K562 (cell line): ENCODE measurements at regions not wholly inside any gene's neighbourhood (a gene's known extent, or its start where the extent isn't known, plus 50 kb on each side); places are given as distances from the start of the nearest gene placed in this dataset.

Experiments used
- ATAC-seq: fragments of 200-7000 bp; cut with Tn5 transposase; 3 replicates; pipeline ENCODE4 v1.9.1; 2020; ENCODE audit warnings: moderate library complexity
- BruUV-seq: library from RNA; stranded (reverse); fragments of 400-500 nt; replicated peaks from 2 replicates; lab custom pipeline; 2021; lab: Mats Ljungman, UMichigan
- CTCF ChIA-PET: fragments of 300-600 bp; formaldehyde crosslinking; extraction: SDS; loops from one replicate; lab custom pipeline; 2021; ENCODE audit warnings: low intra/inter-chr PET ratio; lab: Yijun Ruan, JAX
- POLR2A ChIA-PET: fragments of 300-600, 350-650 bp; sonication (Branson Sonifier 250); formaldehyde crosslinking; extraction: SDS; loops from one replicate; lab custom pipeline; 2021; ENCODE audit warnings: antibody characterized with exemption, inconsistent platforms; lab: Yijun Ruan, JAX
- DNase-seq, 4 experiments: peaks; one replicate each; pipeline versions ENCODE4 v3.0.0 to v3.0.0-alpha.2; 2011 to 2018; ENCODE audit warnings: low spot score in 3 of 4, mixed read lengths in 3 of 4; ENCODE audit errors: extremely low read depth in 1 of 4
- FAIRE-seq: peaks from 2 replicates; lab custom pipeline; 2011; peaks lifted over from hg19 to GRCh38; lab: Jason Lieb, UNC
- H2AFZ ChIP-seq: 2 replicates; pipeline ENCODE4 v1.6.0; 2011; ENCODE audit warnings: low read depth, low read length, control low read depth, inconsistent platforms
- H3K27ac ChIP-seq: fragments of 200-600 bp; 3 replicates; pipeline ENCODE4 v1.8.0; 2011; ENCODE audit warnings: low read depth, mild to moderate bottlenecking, control low read depth, inconsistent platforms, low read length, moderate library complexity, mixed read lengths; ENCODE audit errors: extremely low read depth
- H3K27me3 ChIP-seq, 2 experiments: fragments of 300-600 bp in 1 of 2; 2 replicates in 1 of 2; 3 replicates in 1 of 2; pipeline versions ENCODE4 v1.6.0 to v1.8.0; 2011; ENCODE audit warnings: inconsistent platforms in 2 of 2, low read length in 2 of 2, mild to moderate bottlenecking in 1 of 2, mixed read lengths in 1 of 2, moderate library complexity in 1 of 2; ENCODE audit not compliant: control insufficient read depth in 2 of 2, insufficient read depth in 2 of 2
- H3K36me3 ChIP-seq: fragments of 300-600 bp; 3 replicates; pipeline ENCODE4 v1.8.0; 2011; ENCODE audit warnings: mild to moderate bottlenecking, low read length, inconsistent platforms; ENCODE audit not compliant: control insufficient read depth, insufficient read depth
- H3K4me1 ChIP-seq, 2 experiments: fragments of 200-600 bp in 1 of 2; replicated peaks in 1 of 2; 2 replicates in 1 of 2; 3 replicates in 1 of 2; pipeline versions ENCODE4 v1.5.1 to v1.8.0; 2011; ENCODE audit warnings: inconsistent platforms in 2 of 2, low read length in 2 of 2, mild to moderate bottlenecking in 1 of 2, mixed read lengths in 1 of 2, moderate library complexity in 1 of 2; ENCODE audit not compliant: control insufficient read depth in 2 of 2, insufficient read depth in 2 of 2
- H3K4me2 ChIP-seq: 2 replicates; pipeline ENCODE4 v1.6.1; 2011; ENCODE audit warnings: low read length, control low read depth, inconsistent platforms, mixed read lengths; ENCODE audit not compliant: insufficient read depth
- H3K4me3 ChIP-seq: fragments of 200-600 bp; sonication (generic), shearing (Covaris generic); 2 replicates; pipeline ENCODE4 v1.5.1; 2016; ENCODE audit warnings: control low read depth, inconsistent platforms
- H3K79me2 ChIP-seq: fragments of 200-600 bp; 3 replicates; pipeline ENCODE4 v1.8.0; 2011; ENCODE audit warnings: low read length, inconsistent platforms; ENCODE audit not compliant: control insufficient read depth, insufficient read depth
- H3K9ac ChIP-seq, 2 experiments: 2 replicates each; pipeline versions ENCODE4 v1.6.0 to v1.6.1; 2011; ENCODE audit warnings: low read depth in 2 of 2, low read length in 2 of 2, control low read depth in 1 of 2, inconsistent platforms in 1 of 2, mild to moderate bottlenecking in 1 of 2, mixed read lengths in 1 of 2; ENCODE audit not compliant: insufficient read depth in 1 of 2
- H3K9me1 ChIP-seq: one replicate; pipeline ENCODE4 v1.6.0; 2011; ENCODE audit warnings: inconsistent platforms, mild to moderate bottlenecking, low read length, moderate library complexity; ENCODE audit not compliant: control insufficient read depth, insufficient read depth
- H3K9me3 ChIP-seq: replicated peaks from 2 replicates; pipeline ENCODE4 v1.5.1; 2011; ENCODE audit warnings: low read depth, low read length, inconsistent platforms; ENCODE audit not compliant: control insufficient read depth, insufficient read depth
- H4K20me1 ChIP-seq: replicated peaks from 2 replicates; pipeline ENCODE4 v1.6.1; 2011; ENCODE audit warnings: low read length, inconsistent platforms, mixed read lengths; ENCODE audit not compliant: control insufficient read depth, insufficient read depth
- ATF7 ChIP-seq: fragments of 450-650 bp; IDR thresholded peaks from 2 replicates; pipeline ENCODE4 v1.7.1; 2014; ENCODE audit warnings: mild to moderate bottlenecking, moderate library complexity
- EZH2 ChIP-seq: IDR thresholded peaks from 2 replicates; pipeline ENCODE4 v1.6.1; 2012; ENCODE audit warnings: low read depth, mild to moderate bottlenecking, inconsistent platforms, low read length, borderline replicate concordance
- FIP1L1 ChIP-seq: fragments of 200-400 bp; formaldehyde crosslinking; IDR thresholded peaks from 2 replicates; pipeline ENCODE4 v1.6.1; 2018; ENCODE audit warnings: mild to moderate bottlenecking, low read depth, low read length; ENCODE audit not compliant: poor library complexity, severe bottlenecking
- FOXA3 ChIP-seq, 2 experiments: fragments of 450-650 bp in 1 of 2; sonication (generic) in 1 of 2; formaldehyde crosslinking; IDR thresholded peaks in 1 of 2; conservative IDR thresholded peaks in 1 of 2; 2 replicates each; pipeline versions ENCODE4 v1.4.0 to v1.8.0; 2020 to 2022; ENCODE audit warnings: mild to moderate bottlenecking in 2 of 2, missing genetic modification reagents in 1 of 2
- FUS ChIP-seq: fragments of 200-400 bp; formaldehyde crosslinking; optimal IDR thresholded peaks from 2 replicates; pipeline ENCODE3; 2017; ENCODE audit warnings: low read depth, low read length
- KAT2B ChIP-seq: IDR thresholded peaks from one replicate; pipeline ENCODE4 v1.6.1; 2012; ENCODE audit warnings: low read depth, mild to moderate bottlenecking, control low read depth, inconsistent platforms, low read length, moderate library complexity
- LEF1 ChIP-seq: fragments of 450-650 bp; IDR thresholded peaks from 2 replicates; pipeline ENCODE4 v1.6.1; 2016; ENCODE audit warnings: mild to moderate bottlenecking
- MEF2A ChIP-seq: IDR thresholded peaks from 2 replicates; pipeline ENCODE4 v1.6.1; 2011; ENCODE audit warnings: low read depth, mild to moderate bottlenecking, low read length, moderate library complexity; ENCODE audit not compliant: control insufficient read depth
- NEUROD1 ChIP-seq: fragments of 150-350 bp; IDR thresholded peaks from 2 replicates; pipeline ENCODE4 v1.6.1; 2014; ENCODE audit warnings: borderline replicate concordance, low read length, low read depth; ENCODE audit not compliant: partially characterized antibody
- RCOR1 ChIP-seq, 2 experiments: IDR thresholded peaks; 2 replicates each; pipeline ENCODE4 v1.6.1; 2012; ENCODE audit warnings: low read depth in 2 of 2, low read length in 2 of 2, borderline replicate concordance in 1 of 2, improper control_type of control experiment in 1 of 2
- ZNF41 ChIP-seq: fragments of 250-450 bp; sonication (Bioruptor Pico); conservative IDR thresholded peaks from 2 replicates; pipeline ENCODE4 v1.4.0; 2020; ENCODE audit warnings: mild to moderate bottlenecking
- ZNF740 ChIP-seq, 3 experiments: fragments of 200-800 bp in 1 of 3; sonication (Bioruptor generic) in 1 of 3; sonication (generic) in 1 of 3; formaldehyde crosslinking in 1 of 3; IDR thresholded peaks; 2 replicates each; pipeline versions ENCODE4 v1.6.1 to v1.8.0; 2016 to 2022; ENCODE audit warnings: mild to moderate bottlenecking in 2 of 3, missing compliant biosample characterization in 2 of 3, missing genetic modification characterization in 2 of 3, missing genetic modification reagents in 1 of 3
- WGBS: fragments of 100-300 bp; shearing (Covaris generic); methylation state at CpG from one replicate; pipeline ENCODE4 v1.1.6; 2016; ENCODE audit warnings: low coverage, mixed read lengths; ENCODE audit not compliant: insufficient coverage; ENCODE audit errors: missing lambda C conversion rate; 5-methylcytosine and 5-hydroxymethylcytosine counted together
- in situ Hi-C: fragments of 300-500 bp; cut with MboI; formaldehyde crosslinking; loops from 4 replicates; pipeline ENCODE4 v1.15.0; 2018; ENCODE audit warnings: inconsistent platforms, mixed read lengths
- intact Hi-C: fragments of 100-400 bp; cut with micrococcal nuclease; formaldehyde crosslinking; loops from 2 replicates; pipeline ENCODE4 v1.14.2; 2022

DNA sequence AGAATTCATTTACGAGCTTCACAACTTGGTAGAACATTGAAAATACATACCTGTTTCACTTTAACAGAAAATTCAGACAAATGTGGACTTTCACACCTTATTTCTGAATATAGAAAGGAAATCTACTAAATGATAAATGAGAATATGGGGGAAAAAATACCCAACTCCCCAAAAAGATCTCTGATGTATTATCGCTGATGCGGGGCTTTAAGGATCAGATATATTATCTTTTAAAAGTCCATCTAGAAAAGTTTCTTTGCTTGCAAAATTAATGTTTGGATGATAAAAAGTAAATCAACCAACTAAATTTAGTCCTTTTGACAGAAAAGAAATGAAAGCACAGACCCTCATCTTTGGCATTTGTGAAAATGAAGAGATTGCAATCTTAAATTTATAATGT lies 540.1 kb upstream of the CHAC2 start:
- Histone ChIP-seq H3K4me2 (no peak overlapping the region), H3K9ac (no peak overlapping the region), H3K27ac (no peak overlapping the region), H3K79me2 (no peaks in the 10 kb centered on the region), H2AFZ (no peak overlapping the region), H3K27me3 (no peaks in the 10 kb centered on the region), H3K9me1 (no peaks in the 10 kb centered on the region), H3K4me1 (no peaks in the 10 kb centered on the region), H3K4me3 (no peak overlapping the region), H3K9me3 (peaks cover 4% of the 10 kb centered on the region), H4K20me1 (no peaks in the 10 kb centered on the region), H3K36me3 (no peaks in the 10 kb centered on the region)
- WGBS, result 1% methylated on average over 3 of the region's 3 CpGs
- no TSS peak for BruUV-seq
- intact Hi-C loops, result no loop called here
- no peak for FAIRE-seq
- CTCF ChIA-PET, result no interaction called here
- ATAC-seq, result no peak
- no peak for DNase-seq
- POLR2A ChIA-PET, result no interaction called here
- TF ChIP-seq FOXA3 (CRISPR knock-in tag; conservative IDR thresholded peaks at IDR 0.05 in 1 of 2, IDR thresholded peaks at IDR 0.05 in 1 of 2) (no peak), FUS (no peak), KAT2B (no peak), LEF1 (no peak), MEF2A (no peak), FIP1L1 (no peak)
- in situ Hi-C loops, result no loop called here

GRCh38 chr2:53220969-53221368 lies 546.6 kb upstream of the CHAC2 start:
- FAIRE-seq (no peak), ATAC-seq (no peak), DNase-seq (no peak)
- Histone ChIP-seq H3K9ac (no peak overlapping the region), H3K79me2 (no peaks in the 10 kb centered on the region), H3K4me2 (no peak overlapping the region), H3K27me3 (no peaks in the 10 kb centered on the region), H3K9me3 (peaks cover 2% of the 10 kb centered on the region; the same call in 1 of the 2 replicates), H3K9me1 (no peaks in the 10 kb centered on the region), H3K36me3 (no peaks in the 10 kb centered on the region), H2AFZ (no peak overlapping the region), H4K20me1 (no peaks in the 10 kb centered on the region), H3K4me3 (no peak overlapping the region), H3K4me1 (no peaks in the 10 kb centered on the region), H3K27ac (no peak overlapping the region)
- ChIA-PET CTCF (no interaction called here), POLR2A (no interaction called here)
- no TSS peak for BruUV-seq
- intact Hi-C loops, result no loop called here
- WGBS, result 0% methylated on average over 3 of the region's 3 CpGs
- TF ChIP-seq NEUROD1 (no peak), RCOR1 (IDR thresholded peaks at IDR 0.05; ENCODE audit: borderline replicate concordance in 1 of 2, low read depth in 2 of 2, low read length in 2 of 2) (no peak), ZNF740 (CRISPR knock-in tag; IDR thresholded peaks at IDR 0.05) (no peak), ZNF740 (tag; IDR thresholded peaks at IDR 0.05) (no peak), EZH2 (no peak), ATF7 (no peak), ZNF41 (no peak)
- in situ Hi-C loops, result no loop called here
